ENCODE measurements at regions not wholly inside any gene's neighbourhood (a gene's known extent, or its start where the extent isn't known, plus 50 kb on each side); places are given as distances from the start of the nearest gene placed in this dataset.

DNA sequence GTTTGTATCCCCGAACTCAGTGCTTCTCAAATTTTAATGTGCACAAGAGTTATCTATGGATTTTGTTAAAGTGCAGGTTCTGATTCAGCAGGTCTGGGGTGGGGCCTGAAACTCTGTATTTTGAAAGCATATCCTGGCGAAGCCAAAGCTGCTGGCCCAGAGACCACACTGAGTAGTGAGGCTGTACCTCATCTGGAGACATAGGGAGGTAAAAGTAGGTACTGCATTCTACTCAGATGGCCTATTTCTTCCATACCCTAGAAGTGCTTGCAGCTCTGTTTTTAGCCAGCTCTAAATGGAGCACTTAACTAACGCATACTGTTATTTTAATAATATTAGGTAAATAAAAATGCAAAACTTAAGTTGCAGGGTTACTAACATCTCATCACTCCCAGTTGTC, 206.2 kb upstream of the PRNP start:
- TF ChIP-seq, protein P1, sequence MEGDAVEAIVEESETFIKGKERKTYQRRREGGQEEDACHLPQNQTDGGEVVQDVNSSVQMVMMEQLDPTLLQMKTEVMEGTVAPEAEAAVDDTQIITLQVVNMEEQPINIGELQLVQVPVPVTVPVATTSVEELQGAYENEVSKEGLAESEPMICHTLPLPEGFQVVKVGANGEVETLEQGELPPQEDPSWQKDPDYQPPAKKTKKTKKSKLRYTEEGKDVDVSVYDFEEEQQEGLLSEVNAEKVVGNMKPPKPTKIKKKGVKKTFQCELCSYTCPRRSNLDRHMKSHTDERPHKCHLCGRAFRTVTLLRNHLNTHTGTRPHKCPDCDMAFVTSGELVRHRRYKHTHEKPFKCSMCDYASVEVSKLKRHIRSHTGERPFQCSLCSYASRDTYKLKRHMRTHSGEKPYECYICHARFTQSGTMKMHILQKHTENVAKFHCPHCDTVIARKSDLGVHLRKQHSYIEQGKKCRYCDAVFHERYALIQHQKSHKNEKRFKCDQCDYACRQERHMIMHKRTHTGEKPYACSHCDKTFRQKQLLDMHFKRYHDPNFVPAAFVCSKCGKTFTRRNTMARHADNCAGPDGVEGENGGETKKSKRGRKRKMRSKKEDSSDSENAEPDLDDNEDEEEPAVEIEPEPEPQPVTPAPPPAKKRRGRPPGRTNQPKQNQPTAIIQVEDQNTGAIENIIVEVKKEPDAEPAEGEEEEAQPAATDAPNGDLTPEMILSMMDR (IDR thresholded peaks at IDR 0.05; ENCODE audit: insufficient read depth, missing control alignments): no peak
- no peak for DNase-seq (ENCODE audit: insufficient read length, low spot score)
- no peak for FAIRE-seq

DNA sequence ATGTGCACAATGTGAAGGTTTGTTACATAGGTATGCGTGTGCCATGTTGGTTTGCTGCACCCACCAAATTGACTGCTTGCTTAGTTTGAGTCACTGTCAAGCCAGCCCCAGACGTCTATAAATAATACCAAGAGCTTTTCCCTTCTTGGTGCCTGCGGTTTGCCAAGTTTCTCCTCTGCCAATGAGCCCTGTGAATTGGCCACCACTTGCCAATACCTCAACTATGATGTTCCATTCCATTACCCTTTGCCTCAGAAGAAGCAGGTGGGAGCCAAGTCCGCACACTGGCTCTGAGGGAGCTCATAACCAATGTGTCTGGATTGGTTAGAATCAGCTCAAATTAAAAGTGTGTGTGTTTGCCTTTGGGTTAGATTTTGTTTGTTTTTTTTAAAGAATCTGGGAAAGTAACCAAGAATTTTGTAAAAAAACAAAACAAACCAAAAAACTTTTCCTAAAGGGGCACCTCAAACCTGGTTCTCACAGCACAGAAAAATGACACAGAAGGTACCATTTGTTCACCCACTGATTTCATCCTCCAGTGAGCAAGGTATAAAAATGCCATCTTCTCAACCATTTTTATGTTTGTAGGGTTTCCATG, 209.3 kb upstream of the PRNP start:
- FAIRE-seq (no peak), DNase-seq (ENCODE audit: insufficient read length, low spot score) (no peak)
- TF ChIP-seq, protein P1 (IDR thresholded peaks at IDR 0.05; ENCODE audit: insufficient read depth, missing control alignments): no peak

DNA sequence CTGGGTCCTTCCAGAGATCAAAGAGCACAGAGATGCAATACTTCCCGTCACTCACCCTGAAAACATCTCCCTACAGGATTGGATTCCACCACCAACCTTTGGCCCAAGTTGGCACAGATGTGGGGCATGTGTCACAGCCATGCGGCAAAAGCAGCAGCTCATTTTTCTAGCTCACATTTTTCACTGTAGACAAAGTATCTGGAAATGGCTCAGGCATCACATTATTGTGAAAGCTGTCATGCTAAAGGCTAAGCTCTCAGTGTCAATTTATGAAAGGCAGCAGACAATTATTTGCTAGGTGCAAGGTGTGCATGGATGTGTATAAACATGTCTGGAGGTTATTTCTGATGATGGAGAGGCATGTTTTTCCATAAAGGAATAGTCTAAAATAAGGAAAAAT, 213.3 kb upstream of the PRNP start:
- no peak for FAIRE-seq
- DNase-seq (ENCODE audit: insufficient read length, low spot score): no peak
- TF ChIP-seq, protein P1 (IDR thresholded peaks at IDR 0.05; ENCODE audit: insufficient read depth, missing control alignments): no peak

DNA sequence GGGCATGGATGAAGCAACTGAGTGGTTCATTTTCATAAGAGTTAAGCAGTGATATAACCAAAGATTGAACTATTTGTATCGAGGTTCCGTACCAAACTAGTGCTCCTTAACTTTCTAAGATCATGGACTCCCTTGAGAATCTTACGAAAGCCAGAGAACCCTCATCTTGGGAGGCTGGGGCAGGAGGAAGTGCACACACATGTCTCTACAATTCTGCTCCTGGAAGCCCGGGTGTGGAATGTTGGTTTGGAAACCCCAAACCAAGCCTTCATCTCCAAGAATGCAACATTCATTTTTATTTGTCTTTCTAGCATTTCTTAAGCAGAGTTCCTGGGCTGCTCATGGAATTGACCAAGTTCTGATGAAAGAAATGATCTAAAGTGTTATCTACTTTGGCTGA, 215.0 kb upstream of the PRNP start:
- no peak for FAIRE-seq
- TF ChIP-seq, protein P1 (IDR thresholded peaks at IDR 0.05; ENCODE audit: insufficient read depth, missing control alignments): no peak

DNA sequence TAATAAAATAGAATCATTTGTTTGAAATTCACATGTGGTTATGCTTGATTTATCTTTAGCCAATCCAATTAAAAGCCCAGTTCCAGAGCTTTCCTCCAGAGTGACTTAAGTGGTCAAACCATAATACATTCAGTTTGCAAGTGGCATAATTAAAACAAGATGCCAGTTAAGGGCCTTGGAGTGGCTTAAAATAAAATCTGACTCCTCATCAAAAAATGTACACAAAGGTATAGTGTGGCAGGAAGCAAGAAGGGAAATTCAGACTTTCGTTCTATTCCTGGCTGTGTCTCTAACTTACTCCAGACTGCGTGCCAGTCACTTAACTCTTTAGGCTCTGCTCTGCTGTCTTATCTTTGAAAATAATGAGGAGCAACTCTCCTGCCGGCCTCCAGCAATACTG, 215.9 kb upstream of the PRNP start:
- FAIRE-seq (no peak), DNase-seq (ENCODE audit: insufficient read length, low spot score) (no peak)
- TF ChIP-seq, protein P1 (IDR thresholded peaks at IDR 0.05; ENCODE audit: insufficient read depth, missing control alignments): no peak

More for the DNA sequence above, 215.0 kb upstream of the PRNP start:
- DNase-seq (ENCODE audit: insufficient read length, low spot score): no peak

DNA sequence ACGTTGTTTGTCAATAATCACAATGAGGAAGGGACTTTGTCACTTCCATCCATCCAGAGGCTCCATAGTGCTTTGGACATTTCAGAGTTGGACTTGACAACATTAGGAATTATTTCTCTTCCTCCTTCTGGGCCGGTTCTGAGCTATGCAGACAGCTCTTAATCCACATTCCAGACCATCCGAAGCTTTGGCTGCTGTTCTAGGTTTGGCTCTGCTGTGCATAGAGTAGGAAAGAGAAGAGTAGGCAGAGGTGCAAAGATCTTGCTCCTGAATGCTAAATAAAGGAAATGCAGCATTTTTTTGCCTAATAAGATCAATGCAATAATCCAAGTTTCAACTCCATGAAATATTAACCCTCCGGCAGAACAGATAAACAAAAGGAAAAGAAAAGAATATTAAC, 216.3 kb upstream of the PRNP start:
- no peak for FAIRE-seq
- TF ChIP-seq, protein P1 (IDR thresholded peaks at IDR 0.05; ENCODE audit: insufficient read depth, missing control alignments): no peak
- no peak for DNase-seq (ENCODE audit: insufficient read length, low spot score)

DNA sequence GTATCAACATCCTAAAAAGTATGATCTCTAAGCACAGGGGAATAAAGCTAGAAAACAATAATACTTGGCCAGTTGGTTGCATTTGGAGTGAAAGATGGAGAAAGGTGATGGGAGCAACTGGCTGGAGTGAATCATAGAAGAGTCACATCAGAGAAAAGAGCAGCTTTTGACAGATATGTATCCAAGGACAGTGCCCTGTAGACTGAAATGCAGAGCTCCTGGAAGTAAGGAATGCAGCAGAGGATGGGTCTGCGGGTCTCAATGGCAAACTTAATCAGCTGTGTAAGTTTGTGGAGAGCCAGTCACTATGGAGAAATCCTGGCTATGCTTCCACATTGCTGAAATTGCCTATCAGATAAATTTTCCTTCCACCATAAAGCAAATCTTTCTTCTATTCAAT, 218.1 kb upstream of the PRNP start:
- FAIRE-seq (no peak), DNase-seq (ENCODE audit: insufficient read length, low spot score) (no peak)
- TF ChIP-seq, protein P1 (IDR thresholded peaks at IDR 0.05; ENCODE audit: insufficient read depth, missing control alignments): no peak
